GM18868 (cell line): ENCODE measurements at regions not wholly inside any gene's neighbourhood (a gene's known extent, or its start where the extent isn't known, plus 50 kb on each side); places are given as distances from the start of the nearest gene placed in this dataset.
A peak's percentile ranks its signal among the peaks of the same experiment; 100 is the strongest.

Experiments used
- ATAC-seq: cut with Tn5 transposase; IDR thresholded peaks from one replicate; pipeline ENCODE4 v1.9.1; 2021; ENCODE audit warnings: mild to moderate bottlenecking, moderate library complexity; ENCODE audit not compliant: unreplicated experiment

DNA sequence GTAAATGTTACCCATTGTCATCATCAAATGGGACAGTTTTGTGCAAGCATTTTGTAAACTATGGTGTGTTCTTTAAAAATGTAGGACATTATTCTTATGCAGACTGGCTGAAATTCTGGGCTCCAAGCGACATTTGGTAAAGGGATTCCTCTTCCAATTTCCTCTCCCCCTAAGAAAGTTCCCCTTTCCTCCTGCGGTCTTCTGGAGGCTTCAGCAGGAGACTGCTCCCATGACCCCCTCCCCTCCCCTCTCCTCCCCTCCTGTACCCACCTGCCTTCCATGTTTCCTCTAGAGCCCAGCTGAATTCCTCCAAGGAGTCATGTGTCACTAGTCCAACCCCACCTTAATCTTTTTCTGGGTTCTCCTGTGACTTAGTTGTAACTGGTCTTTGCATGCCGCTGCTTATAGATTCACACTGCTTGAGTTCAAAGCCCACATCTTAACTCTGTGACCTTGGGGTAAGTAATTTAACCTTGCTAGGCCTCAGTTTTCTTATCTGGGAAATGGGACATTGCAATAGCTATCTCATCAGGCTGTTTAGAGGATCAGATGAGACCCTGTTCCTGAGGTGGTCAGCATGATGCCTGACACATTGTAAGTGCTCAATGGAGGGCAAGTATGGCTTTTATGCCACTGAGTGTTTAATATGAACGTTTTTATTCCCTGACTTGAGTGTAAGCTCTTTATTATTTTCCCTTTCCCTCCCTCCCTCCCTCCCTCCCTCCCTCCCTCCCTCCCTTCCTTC is 69.9 kb upstream of the WDR26 start:
- no peak for ATAC-seq

DNA sequence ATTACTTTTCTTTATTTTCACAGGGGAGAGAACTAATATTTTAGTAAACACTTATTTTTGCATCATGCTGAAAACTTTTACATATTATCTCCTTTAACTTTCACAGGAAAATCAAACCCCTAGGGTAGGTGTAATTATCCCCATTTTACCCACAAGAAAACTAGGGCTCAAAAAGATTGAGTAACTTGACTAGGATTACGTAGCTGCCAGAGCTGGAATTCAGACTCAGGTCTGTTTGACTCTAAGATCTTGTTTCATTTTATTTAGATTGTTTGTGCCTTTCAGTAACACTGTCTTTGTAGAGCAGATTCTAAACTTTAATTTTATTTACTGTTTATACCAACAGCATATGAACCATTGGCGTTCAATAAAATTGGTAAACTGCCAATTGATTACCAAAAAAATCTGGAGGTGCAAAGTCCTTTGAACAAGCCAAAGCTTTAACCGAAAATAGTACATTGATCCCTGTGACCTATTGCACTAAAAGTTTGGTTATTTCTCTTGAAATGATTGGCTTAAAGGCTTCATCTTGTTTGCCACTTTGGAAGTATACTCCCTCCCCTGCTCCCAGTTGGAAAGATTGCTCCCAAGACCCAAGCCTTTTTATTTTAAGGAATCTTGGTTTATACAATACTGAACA is 71.0 kb upstream of the WDR26 start:
- ATAC-seq, result no peak

DNA sequence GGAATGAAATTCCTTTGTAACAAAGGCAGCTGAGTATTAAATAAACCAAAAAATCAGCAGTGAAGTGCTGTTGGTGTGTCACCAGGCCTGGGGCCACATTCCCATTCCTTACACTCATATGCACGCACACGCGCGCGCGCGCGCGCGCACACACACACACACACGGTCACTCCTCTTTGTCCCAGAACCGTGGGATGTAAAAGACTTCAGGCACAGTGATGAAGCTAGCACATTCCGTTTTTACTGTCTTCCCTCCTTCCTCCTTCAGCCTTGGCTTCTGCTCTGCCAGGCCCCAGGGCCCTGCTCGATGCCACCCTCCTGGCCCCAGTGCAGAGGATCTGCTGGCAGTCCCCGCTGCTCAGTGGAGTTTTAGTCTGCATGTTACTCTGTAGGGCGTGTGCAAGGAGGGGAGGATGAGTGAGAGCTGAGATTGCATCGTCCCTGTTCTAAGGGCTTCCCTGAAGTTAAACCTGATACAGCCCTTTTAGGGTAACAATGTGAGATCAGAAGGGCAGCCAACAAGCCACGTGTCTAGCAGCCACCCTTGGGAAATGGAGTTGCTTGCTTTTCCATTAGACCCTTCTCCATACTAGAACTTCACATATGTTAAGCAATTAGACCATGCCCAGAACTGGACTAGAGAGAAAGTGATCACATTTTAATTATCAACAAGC is 71.7 kb upstream of the WDR26 start:
- no peak for ATAC-seq

DNA sequence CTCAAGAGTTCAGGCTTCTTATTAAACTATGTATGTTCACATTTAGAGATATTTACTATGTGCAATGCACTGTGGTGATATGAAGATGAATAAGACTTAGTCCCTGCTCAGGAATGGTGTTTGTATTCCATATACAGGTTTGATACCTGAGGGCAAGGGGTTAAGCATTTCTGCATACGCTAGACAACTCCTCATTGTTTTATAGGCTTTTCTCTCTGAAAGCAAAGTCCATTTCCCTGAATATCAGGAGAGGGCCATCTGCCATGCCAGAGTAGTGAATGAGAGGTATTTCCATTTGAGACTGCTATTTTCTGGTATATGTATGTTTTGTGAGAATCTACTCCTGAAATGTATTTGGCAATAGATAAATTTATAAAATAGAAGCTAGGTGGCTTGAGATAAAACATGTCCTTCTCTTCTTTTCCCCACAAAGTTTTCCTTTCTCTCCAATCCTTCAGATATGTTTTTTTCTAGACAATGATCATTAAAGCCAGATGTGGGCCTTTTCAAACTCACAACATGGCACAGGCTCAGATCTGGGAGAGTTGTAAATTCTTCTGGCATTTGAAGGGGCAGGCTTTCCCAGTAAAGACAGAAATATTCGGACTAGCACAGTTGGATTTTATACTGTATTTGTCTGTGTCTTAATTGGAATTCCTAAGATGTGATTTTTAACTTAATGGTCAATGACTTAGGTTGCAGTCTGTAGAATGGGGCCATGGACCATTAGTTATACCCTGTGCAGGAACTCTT is 73.3 kb upstream of the WDR26 start:
- no peak for ATAC-seq

DNA sequence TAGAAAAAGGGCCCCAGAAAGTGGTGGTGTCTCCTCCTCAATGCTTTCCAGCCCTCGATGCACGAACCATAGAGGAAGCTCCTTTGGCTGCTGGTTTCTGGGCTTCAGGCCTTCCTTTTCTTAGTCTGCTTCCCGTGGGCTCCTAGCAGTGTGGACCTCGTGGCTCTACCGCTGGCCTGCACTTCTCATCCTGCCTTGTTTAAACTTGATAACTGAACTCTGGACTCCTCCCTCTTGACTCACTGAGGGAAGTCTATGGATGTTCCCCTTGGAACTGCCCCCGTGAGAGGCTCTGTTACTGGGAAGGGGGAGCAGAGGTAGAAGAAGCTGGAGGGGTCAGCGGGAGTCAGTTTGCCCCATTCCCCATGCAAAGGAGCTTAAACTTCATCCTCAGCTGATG is 75.3 kb upstream of the WDR26 start:
- ATAC-seq, result no peak

DNA sequence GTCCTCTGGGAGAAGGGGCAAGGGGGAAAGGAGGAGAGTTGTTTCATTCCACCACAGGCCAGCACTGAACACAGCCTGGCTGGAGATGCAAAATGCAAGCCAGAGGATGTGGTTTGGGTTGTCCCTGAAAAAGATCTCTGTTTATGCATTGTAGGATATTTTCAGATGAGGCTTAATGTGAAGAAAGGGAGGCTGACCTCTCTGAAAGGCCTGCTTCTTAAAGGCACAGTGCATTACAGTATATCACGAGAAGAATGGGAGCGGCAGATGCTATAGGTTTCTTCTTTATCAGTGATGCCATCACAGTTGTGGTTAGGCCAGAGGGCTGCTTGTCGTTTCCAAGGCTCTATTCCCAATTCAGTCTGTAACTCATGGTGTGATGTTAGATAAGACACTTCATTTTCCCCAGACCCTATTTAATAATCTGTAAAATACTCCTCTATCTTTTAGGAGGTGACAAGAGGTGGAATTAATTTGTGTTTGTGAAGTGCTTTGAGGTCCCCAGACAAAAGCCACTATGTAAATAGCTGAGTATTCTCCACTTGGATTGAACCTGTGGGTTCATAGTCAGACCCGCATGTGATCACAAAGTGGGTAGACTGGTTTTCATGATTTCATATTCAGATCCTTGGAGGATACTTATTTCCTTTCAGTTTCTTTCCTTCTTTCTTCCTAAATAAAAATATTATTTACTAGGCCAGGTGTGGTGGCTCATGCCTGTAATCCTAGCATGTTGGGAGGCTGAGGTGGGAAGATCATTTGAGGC is 76.5 kb upstream of the WDR26 start:
- ATAC-seq, result no peak

DNA sequence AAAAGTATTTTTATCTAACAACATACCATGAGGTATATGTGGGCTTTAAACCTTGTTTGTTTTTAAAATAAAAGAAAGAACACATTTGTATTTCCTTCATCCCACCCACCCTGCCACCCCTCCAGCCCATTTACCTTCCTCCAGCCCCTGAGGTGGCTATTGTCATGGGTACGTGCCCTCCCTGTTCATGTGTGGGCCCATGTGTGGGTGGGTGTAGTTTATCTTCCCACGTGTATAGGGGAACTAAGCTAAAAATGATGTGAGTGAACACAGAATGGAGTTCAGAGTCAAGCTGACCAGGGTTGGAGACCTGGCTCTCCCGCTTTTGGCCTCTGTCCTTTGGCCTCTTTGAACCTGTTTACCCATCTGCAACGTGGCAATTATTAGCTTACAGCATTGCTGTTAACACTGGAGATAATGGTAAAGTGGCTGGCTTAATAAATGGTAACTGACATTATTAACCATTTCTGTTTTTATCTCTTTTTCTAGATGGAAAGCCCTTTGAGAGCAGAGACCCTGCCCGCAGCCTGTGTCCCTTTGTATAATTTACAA is 78.1 kb upstream of the WDR26 start:
- no peak for ATAC-seq

DNA sequence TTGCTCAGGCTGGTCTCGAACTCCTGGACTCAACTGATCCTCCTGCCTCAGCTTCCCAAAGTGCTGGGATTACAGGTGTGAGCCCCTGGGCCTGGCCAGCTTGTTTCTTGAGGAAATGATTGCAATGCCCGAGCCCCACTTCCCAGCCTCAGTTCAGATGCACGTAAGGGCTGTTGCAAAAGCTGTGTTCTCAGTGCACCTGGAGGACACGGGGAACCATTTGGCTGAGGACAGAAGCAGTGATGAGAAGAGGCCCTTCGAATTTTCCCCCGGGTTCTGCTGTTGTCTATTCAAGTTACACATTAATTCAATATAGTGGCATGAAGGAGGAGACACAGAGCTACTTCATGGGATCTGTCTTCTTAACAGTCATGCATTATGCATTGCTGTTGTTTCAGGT is 78.8 kb upstream of the WDR26 start:
- ATAC-seq, result no peak

DNA sequence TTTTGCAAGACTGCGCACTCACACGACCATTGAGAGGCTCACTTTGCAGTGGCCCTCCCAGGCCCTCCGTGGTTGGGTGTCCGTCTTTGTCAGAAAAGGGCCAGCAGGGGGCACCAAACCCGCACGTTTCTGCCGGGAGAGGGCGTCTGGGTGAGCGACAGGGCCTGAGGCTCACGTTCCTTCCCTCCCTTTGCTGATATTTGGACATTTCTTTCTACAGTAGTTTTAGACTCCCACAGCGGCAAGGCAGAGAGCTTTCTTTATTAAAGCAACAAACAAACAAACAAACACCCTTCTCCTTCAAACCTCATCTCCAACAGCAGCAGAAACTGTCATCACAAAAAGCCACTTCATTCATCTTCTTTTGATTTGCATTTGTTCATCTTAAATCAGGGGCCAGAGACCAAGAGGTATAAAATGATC is 79.2 kb upstream of the WDR26 start:
- ATAC-seq, result peak; percentile 96

DNA sequence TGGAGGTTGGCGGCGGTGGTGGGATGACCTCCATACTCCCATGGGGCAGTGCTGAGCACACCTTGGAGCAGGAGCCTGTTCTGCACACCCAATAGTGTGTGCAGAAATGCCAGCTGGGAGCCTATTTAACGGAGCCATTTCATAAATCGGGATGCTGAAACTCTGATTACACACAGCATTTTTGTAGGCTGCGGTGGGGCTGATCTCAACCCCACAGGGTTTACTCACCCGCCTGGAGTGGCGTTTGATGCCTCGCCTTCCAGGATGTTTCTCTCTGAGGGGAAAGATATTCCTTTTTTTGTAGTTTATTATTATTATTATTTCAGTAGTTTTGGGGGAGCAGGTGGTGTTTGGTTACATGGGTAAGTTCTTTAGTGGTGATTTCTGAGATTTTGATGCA is 82.6 kb upstream of the WDR26 start:
- ATAC-seq, result no peak

DNA sequence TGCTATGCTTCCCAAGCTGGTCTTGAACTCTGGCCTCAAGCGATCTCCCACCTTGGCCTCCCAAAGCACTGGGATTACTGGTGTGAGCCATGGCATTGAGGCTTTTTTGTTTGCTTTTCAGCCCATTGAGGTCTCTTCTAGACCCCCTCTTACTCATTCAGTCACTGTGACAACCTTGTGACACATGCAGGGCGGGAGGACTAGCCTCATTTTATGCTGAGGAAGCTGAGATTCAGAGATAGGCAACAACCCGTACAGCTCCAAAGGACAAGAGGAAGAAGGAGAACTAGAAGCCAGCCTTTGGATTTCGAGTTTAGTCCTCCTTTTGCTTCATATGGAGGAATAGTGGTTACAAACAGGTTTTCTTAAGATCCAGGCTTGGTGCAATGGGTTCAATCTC is 83.9 kb upstream of the WDR26 start:
- no peak for ATAC-seq

DNA sequence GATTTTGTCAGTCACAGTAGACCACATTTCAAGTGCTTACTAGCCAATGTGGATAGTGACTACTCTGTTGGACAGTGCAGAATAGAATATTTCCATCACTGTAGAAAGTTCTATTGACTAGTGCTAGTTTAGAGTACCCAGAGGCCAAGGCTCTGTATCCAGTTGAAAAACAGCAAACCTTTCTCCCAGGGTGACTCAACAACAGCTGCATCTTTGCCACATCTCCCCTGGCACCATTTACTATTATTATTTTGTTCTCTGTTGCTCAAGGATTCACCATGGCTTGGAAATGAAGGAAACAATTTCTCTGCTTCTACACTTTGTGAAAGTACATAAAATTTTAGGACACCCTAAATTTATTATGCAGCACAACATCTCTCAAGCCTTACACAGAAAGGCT is 85.3 kb upstream of the WDR26 start:
- no peak for ATAC-seq

DNA sequence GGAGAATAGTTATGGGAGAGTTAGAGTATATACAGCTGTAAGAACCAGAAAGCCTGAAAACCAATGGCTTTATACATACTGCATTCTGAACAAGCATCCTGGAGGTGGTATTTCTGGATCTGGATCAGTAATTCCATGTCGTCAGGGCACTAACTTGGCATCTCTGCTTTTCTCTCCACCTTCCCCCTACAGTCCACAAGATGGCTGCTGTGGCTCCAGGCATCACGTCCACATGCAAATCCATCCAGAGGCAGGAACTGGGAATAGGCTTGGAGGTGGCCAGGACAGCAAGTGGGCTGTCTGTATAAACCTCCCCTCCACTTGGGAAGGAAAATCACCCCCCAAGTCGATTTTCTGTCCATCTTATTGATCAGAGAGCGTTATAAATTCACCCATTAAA is 86.2 kb upstream of the WDR26 start:
- no peak for ATAC-seq

DNA sequence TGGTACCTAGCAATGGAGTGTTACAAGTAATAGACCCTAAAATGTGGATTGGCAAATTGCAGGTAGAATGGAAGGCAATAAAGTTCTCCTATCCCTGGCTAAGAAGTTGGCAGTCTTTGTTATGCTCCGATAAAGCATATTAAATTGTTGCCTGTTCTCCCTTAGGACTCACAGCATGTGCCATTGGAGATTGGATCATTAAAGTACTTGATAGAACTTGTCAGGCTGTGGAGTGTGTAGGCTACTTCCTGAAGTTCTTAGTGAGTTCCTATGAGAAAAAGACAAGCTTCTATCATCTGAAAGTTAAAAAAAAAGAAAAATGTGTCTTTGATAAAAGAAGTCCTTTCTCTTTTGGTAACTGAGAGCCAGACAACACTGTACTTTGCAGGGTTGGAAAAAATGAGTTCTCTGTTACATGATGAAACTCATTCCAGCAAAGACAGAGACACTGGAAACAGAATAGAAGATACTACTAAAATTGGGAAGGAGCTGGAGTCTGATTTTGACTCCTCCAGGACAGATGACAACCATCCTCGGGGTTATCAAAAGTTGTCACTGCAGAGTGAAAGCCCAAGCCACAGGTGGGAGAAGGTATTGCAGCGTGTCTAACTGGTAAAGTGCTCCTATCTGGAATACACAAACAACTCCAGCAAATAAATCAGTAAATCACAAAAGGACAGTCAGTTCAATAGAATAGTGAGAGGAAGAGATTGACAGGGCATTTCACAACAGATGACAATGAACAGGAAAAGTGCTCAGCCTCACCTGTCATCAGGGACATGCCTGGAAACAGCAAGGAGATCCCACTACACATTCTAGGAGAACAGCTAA is 87.5 kb upstream of the WDR26 start:
- ATAC-seq, result no peak

DNA sequence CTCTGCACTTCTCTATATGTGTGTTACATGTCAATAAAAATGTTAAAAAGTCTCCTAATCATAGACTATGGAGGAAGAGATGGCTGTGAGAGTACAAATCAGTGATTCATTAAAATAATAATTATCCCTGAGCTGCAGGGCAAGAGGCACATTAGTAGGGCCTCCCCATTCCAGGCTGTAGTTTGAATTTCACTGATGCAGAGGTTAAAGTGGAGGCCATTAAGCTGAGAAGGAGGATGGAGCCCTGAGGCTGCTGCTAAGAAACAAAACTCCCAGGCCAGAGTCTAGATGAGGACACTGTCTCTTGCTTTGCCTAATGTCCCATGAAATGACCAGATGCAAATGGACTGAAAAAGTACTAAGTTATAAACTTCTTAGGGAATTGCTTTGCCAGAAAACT is 89.1 kb upstream of the WDR26 start:
- ATAC-seq, result no peak

DNA sequence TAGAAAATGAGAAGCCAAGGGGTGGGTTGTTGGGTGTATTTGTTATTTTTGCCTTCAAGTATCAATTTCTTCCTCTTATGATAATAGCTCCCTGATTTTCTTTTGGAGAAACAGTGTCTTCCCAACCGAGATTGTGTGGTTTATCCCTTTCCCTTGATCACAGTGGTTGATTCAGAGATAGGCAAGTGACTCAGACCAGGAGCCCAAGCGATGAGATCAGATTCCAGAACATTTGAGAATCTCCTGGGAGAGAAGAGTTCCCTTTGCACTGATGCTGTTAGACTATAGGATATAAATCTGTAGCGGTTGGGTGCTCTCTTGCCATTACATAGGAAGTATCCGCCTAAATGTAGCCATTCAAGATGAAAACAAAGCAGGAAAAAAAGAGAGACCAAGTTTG is 90.1 kb upstream of the WDR26 start:
- no peak for ATAC-seq

DNA sequence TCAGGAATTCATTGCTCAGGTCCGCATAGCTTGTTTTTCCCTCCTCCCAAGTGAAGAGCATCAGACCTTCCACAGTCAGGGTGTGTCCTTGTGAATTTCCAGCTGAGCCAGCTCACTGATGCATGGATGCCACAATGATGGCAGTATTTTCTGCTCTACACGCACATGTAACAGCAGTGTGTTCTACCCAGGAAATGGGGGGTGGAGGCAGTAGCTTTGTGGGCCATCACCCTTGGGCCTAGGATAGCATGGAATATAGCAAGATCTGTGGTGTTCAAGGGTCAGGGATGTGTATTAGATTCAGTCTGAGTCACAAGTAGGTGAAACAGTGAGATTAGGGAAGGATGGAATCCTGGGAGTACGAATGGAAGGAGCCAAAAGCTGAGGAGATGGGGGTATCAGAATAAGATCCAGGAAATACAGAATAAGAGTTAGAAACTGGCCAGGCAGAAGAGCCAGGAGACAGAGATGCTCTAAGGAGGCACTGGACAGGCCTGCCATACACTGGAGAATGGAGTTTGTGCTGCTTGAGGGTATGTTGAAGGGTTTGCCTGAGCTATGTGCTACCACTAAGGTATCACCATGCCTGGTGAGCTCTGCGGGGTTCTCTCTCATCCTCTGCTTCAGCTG is 90.6 kb upstream of the CNIH3 start:
- ATAC-seq, result no peak

DNA sequence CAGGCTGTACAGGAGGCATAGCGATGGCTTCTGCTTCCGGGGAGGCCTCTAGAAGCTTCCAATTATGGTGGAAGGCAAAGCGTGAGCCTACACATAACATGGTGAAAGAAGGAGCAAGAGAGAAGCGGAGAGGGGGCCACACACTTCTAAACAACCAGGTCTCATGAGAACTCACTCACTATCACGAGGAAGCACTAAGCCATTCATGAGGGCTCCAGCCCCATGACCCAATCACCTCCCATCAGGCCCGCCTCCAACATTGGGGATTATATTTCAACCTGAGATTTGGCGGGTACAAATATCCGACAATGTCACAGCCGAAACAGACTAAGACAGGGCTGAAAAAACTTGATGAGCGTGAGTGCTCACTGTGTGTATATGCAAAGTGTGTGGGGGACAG is 89.3 kb upstream of the CNIH3 start:
- ATAC-seq, result no peak

DNA sequence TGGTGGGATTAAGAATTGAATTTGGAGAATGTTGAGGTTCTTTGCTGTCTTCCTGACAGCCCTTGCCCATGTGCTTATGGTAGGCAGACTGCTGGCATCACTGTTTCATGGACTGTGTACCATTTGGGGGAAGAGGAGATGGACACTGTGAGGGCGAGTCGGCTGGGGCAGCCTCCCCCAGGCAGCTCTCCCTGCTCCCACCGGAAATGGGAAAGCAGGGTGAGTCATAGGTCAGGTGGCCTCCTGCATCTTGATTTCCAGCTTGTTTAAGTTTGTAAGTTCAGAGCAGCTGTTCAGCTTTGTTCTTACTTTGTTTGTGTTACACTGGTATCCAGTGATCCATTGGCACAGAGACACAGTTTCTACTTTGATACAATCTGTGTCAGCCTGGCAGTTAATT is 87.2 kb upstream of the CNIH3 start:
- ATAC-seq, result no peak
